HUDEP-2 (cell line): ENCODE measurements at regions not wholly inside any gene's neighbourhood (a gene's known extent, or its start where the extent isn't known, plus 50 kb on each side); places are given as distances from the start of the nearest gene placed in this dataset.
A peak's percentile ranks its signal among the peaks of the same experiment; 100 is the strongest.

Source experiments
- DNase-seq, 76 experiments: peaks; one replicate each; lab custom pipeline; 2025; ENCODE audit not compliant: unreplicated experiment in 76 of 76; lab: John Stamatoyannopoulos, UW

DNA sequence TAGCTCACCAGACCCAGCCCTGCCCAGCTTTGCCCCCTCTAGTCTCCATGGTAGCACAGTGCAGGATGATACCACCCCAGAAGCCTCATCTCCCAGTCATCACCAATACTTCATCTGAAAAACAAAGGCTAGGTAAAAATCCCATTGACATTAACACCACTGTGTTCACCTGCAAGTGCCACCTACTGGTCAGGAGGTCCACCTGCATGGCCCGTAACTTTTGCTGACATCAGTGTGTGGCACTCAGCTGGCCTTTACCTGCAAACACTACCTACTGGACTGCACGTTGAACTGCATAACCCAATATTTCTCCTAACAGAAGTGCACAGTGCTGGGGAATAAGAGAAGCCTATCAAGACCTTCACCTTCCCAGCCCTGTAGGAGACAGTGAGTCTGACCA, 234.7 kb upstream of the ADGRB3 start:
- no peak for DNase-seq

DNA sequence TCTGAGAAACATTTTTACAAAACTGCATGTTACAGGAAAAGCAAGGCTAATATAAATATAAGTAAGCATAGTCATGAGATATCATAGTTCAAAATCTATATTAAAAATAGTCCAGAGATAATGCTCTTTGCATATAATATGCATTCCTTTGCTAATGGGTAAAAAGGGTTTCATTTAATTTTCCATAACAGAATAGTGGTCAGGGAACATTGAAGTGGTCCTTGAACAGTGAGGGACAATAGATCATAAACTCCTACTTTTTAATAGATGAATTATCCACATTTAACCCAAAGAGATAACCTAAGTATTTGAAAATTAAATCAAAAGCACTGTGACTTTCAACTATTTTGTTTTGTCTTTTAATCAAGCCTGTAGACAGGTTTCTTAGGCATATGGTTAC, 243.1 kb upstream of the ADGRB3 start:
- no peak for DNase-seq

- no peak for DNase-seq
These were observed 262.1 kb upstream of the ADGRB3 start for GRCh38 chr6:68372991-68373390.

GRCh38 chr6:68368845-68369244, 266.2 kb upstream of the ADGRB3 start:
- DNase-seq: no peak

DNA sequence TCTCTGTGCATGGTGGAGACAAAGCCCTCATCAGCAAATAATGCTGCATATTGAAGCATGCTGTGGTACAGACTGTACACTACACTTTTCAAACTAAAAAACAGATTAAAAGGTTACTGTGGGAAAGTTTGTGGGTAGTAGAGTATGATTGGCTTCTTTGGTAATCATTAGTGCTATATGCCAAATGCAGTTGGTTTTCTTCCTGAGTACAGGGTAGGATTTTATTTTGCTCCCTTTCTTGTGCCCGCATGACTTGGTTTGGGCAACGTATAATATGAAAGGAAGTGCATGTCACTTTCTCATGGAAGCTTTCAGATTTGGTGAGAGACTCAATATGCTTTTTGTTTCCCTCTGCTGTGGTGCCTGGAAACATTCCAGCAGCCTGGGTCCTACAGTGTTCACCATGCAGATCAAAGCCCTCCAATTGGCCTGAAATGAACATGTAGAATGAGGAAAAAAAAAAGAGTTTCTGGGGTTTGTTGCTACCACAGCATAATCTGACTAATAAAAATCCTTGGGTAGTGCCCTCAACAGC, 270.7 kb upstream of the ADGRB3 start:
- DNase-seq: no peak

DNA sequence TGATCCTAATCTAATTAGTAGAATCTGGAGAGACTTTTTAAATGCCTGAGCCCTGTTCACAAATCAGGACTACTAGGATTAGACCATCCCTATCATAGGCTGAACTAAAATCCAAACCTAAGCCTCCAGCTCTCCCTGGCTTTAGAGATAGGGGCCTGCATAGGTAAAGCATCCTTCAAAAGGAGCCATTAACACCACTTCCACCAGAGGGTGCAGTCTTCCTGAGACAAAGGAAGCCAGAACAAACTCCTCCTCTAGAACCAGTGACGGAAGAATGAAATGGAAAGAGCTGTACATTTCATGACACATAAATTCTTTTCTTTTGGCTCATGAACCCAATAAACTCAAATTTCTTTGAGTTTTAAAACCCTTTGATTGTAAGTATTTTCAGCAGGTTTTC, 291.2 kb upstream of the ADGRB3 start:
- peak in 9 of 76 experiments; percentile 1 to 45 (median 18) for DNase-seq

DNA sequence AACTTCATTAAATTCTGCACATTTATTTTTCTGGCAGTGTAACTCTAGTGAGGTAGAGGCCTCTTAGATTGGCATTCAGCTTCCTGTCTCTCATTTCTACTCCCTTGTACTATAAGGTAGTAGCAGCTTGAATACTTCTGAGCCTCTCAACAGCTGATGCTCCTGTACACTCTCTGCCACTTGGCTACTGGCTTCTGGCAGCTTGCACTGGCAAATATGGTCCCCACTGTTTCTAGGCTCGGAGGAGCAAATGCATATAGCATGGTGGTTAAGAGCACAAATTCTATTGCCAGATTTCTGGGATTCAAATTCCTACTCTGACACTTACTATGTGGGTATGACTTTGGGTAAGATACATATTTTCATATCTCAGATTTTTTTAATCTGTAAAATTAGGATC, 292.8 kb upstream of the ADGRB3 start:
- DNase-seq: no peak

GRCh38 chr6:68339488-68340131, 295.5 kb upstream of the ADGRB3 start:
- no peak for DNase-seq

- no peak for DNase-seq
These were observed 301.6 kb upstream of the ADGRB3 start for GRCh38 chr6:68333442-68333841.

DNA sequence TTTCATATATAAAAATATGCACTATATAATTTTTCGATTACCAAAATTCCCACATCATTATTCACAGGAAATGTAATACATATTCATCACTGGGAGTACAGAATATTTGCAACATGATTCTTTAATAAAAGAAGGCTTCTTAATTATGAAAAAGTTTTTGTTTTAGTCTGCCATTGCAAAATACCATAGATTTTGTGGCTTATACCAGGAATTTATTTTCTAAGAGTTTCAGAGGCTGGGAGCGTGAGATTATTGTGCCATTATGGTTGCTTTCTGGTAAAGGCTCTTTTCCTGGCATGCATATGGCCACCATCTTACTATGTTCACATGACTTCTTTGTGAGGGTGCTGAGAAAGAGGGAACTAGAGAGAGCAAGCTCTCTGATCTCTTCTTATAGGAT, 306.9 kb upstream of the ADGRB3 start:
- DNase-seq: no peak

GRCh38 chr6:68326762-68327161, 308.3 kb upstream of the ADGRB3 start:
- no peak for DNase-seq

- no peak for DNase-seq
These were observed 317.7 kb upstream of the ADGRB3 start for GRCh38 chr6:68317366-68317765.

DNA sequence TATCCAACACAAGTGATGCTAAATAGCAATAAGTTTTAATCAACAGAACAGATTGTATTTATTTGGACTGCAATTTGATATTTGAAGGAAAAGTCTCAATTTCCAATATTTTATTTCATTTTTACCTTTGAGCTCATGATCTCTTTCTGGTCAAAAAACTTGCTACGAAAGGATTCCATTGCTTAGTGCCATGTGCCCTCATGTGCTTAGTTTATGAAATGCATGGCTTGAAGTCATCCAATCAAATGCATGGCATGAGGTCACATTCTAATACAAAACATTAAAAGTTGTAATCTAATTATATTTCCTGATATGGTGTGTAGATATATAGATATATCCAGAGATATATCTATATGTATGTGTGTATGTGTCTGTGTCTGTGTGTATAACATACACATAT, 321.2 kb upstream of the ADGRB3 start:
- no peak for DNase-seq

- DNase-seq: no peak
These were observed 327.8 kb upstream of the ADGRB3 start for GRCh38 chr6:68307301-68307700.

GRCh38 chr6:68296126-68296525, 339.0 kb upstream of the ADGRB3 start:
- no peak for DNase-seq

DNA sequence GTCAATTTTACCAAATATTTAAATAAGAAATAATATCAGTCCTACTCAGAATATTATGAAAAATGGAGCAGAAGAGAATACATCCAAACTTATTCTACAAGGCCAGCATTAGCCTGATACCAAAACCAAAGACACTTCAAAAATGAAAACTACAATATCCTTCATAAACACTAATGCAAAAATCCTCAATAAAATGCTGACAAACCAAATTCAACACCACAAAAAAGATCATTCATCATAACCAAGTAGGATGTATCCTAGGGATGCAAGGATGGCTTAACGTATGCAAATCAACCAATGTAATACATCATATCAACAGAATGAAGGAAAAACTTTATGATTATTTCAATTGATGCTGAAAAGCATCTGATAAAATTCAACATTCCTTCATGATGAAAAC, 352.4 kb upstream of the ADGRB3 start:
- DNase-seq: no peak

DNA sequence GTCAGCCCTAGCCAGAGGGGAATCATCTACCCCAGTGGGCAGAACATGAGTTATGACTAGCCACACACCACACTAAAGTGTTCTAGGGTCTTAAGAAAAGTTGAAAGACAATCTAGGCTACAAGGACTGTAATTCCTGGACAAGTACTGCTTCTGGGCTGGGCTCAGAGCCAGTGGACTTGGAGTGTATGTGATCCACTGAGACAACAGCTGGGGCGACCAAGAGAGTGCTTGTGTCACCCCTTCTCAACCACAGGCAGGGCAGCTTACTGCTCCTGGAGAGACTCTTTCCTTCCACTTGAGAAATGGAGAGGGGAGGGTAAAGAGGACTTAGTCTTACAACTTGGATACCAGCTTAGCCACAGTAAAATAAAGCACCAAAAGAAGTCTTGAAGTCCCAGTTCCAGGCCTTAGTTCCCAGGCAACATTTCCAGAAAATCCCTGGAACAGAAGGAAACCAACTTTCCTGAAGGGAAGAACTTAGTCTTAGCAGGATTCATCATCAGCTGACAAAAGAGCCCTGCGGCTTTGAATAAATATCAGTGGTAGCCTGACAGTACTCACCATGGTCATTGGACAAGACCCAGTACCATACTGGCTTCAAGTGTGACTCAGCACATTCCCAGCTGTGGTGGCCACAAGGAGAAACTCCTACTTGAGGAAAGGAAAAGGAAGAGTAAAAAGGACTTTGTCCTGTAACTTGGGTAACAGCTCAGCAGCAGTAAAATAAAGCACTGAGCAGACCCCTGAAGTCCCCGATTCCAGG, 355.1 kb upstream of the ADGRB3 start:
- DNase-seq: no peak

DNA sequence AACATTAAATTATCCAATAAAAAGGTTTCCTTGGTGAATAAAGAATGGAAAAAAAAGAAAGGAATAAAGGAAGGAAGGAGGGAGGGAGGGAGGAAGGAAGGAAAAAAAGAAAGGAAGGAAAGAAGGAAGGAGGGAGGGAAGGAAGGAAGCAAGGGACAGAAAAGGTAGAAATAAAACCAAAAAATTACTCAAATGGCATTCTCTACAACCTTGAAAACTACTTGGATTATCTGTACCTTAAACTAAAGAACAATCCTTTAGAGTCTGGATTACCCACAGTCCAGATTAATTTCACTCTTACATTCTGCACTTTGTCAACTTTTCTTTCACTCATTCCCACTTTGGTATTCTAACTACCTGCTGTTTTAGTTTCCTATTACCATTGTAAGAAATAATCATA, 361.8 kb upstream of the ADGRB3 start:
- no peak for DNase-seq

DNA sequence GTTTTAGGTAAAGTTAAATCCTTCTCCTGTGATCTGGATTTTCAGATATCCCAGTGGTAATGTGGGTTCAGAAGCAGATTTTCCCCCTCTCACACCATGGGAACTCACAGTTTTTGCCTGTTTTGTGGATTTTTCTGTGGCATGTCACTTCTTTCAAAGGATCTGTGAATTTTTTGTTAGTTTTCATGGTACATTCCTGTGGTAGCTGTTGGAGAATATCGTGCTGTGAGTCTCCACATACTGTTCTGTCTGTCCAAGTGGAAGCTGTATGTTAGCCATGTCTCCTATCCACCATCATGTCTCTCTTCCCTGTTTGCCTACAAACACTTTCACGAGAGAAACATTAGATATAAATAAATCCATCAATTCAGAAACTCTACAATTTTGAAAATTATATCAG, 378.7 kb upstream of the ADGRB3 start:
- DNase-seq: no peak

DNA sequence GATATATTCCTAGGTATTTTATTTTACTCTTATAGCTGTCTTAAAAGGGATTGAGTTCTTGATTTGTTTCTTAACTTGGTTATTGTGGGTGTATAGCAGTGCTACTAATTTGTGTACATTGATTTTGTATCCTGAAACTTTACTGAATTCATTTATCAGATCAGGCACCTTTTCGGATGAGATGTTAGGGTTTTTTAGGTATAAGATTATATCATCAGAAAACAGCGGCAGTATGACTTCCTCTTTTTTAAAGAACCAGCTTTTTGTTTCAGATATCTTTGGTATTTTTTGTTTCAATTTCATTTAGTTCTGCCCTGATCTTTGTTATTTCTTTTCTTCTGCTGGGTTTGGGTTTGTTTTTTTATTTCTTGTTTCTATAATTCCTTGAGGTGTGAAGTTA, 382.4 kb upstream of the ADGRB3 start:
- DNase-seq: no peak

GRCh38 chr6:68247782-68248181, 387.3 kb upstream of the ADGRB3 start:
- no peak for DNase-seq

DNA sequence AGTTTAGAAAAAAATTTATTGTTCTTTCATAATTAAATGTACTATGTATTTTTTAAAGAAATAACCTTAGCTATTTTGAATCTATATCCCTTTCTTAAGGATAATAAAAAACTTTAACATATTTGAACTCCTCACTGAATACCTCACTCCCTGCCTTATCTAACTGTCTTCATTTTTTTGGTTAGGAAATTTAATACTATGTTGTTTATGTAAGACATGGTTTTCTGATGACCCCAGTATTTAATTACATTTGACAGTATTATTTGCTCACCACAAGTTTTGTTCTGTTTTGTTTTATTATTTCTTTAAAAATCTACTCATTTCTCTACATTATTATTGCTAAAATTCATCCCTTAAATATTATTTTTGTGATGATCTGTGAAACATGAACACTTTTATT, 394.4 kb upstream of the ADGRB3 start:
- no peak for DNase-seq
